Ishikawa (cell line): ENCODE measurements at regions not wholly inside any gene's neighbourhood (a gene's known extent, or its start where the extent isn't known, plus 50 kb on each side); places are given as distances from the start of the nearest gene placed in this dataset.

Source experiments
- CEBPB ChIP-seq: IDR thresholded peaks from 2 replicates; pipeline ENCODE4 v1.6.1; 2012
- CREB1 ChIP-seq: IDR thresholded peaks from 2 replicates; pipeline ENCODE4 v1.6.1; 2012; ENCODE audit warnings: low read depth
- EGR1 ChIP-seq: IDR thresholded peaks from 2 replicates; pipeline ENCODE4 v1.6.1; 2012
- EP300 ChIP-seq: IDR thresholded peaks from 2 replicates; pipeline ENCODE4 v1.6.1; 2012; ENCODE audit warnings: borderline replicate concordance
- FOXM1 ChIP-seq: IDR thresholded peaks from 2 replicates; pipeline ENCODE4 v1.6.1; 2012; ENCODE audit warnings: low read depth, borderline replicate concordance
- NFIC ChIP-seq: IDR thresholded peaks from 2 replicates; pipeline ENCODE4 v1.6.1; 2012
- RAD21 ChIP-seq: IDR thresholded peaks from 2 replicates; pipeline ENCODE4 v1.6.1; 2012; ENCODE audit warnings: low read depth
- TAF1 ChIP-seq: IDR thresholded peaks from 2 replicates; pipeline ENCODE4 v1.6.1; 2012; ENCODE audit warnings: low read depth, mild to moderate bottlenecking
- TCF12 ChIP-seq: IDR thresholded peaks from 2 replicates; pipeline ENCODE4 v1.6.1; 2012; ENCODE audit warnings: low read depth
- TEAD4 ChIP-seq: IDR thresholded peaks from 2 replicates; pipeline ENCODE4 v1.6.1; 2012
- YY1 ChIP-seq: IDR thresholded peaks from 2 replicates; pipeline ENCODE4 v1.6.1; 2012; ENCODE audit warnings: low read depth
- ZBTB7A ChIP-seq: IDR thresholded peaks from 2 replicates; pipeline ENCODE4 v1.6.1; 2012; ENCODE audit warnings: low read depth
- TF ChIP-seq, protein P1 (sequence below): IDR thresholded peaks from 2 replicates; pipeline ENCODE4 v1.6.1; 2012
- TF ChIP-seq, protein P2 (sequence below): IDR thresholded peaks from 2 replicates; pipeline ENCODE4 v1.6.1; 2012
- TF ChIP-seq, protein P3 (sequence below): IDR thresholded peaks from 2 replicates; pipeline ENCODE4 v1.6.1; 2012; ENCODE audit warnings: low read depth, mild to moderate bottlenecking

DNA sequence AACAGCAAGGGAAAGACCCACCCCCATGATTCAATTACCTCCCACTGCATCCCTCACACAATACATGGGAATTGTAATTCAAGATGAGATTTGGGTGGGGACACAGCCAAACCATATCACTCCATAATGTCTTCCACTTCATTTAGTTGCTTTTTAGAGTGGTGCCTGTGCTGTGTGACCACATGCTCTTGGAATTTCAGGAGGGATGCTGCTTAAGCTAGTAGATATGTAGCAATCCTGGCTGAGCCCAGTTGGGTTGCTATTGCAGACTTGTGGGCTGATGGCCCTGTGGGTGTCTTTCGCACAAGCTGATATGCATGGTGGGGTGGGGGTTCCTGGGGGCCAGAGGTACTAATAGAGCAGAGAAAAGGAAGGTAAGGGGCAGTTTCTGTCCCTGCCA lies 160.4 kb upstream of the SYT6 start:
- no peak for TF ChIP-seq NFIC
- no peak for TF ChIP-seq YY1
- no peak for TF ChIP-seq RAD21
- TF ChIP-seq TCF12 = no peak
- TF ChIP-seq FOXM1 = no peak
- TF ChIP-seq EP300 = no peak
- TF ChIP-seq, protein P1, sequence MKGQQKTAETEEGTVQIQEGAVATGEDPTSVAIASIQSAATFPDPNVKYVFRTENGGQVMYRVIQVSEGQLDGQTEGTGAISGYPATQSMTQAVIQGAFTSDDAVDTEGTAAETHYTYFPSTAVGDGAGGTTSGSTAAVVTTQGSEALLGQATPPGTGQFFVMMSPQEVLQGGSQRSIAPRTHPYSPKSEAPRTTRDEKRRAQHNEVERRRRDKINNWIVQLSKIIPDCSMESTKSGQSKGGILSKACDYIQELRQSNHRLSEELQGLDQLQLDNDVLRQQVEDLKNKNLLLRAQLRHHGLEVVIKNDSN = no peak
- no peak for TF ChIP-seq CEBPB
- TF ChIP-seq, protein P2, sequence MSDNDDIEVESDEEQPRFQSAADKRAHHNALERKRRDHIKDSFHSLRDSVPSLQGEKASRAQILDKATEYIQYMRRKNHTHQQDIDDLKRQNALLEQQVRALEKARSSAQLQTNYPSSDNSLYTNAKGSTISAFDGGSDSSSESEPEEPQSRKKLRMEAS = no peak
- TF ChIP-seq CREB1 = no peak
- TF ChIP-seq TEAD4 = no peak
- no peak for TF ChIP-seq TAF1

DNA sequence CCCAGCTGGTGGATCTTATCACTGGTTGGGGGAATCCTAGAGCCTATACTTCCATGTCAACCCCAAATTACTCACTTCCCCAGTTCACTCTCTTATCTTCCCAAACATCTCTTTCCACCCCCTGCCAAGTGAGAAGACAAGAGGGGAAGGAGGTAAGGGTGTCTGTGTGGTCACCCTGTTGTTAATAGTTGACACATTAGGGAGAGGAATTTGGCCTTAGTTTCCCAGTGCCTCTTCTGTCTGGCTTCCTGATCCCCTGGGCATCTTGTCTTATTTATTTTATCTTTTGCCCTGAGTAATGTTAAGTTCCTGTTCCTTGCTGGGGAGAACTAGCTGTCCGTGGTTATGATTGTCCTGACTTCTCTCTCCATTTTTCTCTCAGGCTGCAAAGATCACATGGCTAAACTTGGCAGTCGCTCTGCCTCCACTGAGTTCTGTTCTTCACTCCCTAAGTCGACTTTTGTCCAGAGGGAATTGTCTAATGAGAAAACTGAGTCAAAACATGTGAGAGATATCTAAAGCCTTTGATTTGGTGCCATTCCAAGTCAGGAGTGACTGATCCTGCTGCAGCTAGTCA lies 157.1 kb upstream of the SYT6 start:
- TF ChIP-seq NFIC = no peak

DNA sequence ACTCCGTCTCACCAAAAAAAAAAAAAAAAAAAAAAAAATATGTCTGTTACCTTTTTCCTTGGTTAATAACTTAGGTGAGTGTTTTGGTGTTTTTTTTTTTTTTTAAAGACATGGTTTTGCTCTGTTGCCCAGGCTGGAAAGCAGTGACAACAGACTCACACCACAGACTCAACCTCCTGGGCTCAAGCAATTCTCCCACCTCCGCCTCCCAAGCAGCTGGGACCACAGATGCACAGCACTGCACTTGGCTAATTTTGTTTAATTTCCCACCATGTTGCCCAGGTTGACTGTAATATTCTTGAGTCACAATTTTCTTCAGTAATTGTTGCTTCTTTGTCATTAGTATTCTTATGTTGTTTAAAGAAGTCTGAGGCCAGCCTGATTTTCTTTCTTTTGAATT lies 149.2 kb upstream of the SYT6 start:
- TF ChIP-seq, protein P3, sequence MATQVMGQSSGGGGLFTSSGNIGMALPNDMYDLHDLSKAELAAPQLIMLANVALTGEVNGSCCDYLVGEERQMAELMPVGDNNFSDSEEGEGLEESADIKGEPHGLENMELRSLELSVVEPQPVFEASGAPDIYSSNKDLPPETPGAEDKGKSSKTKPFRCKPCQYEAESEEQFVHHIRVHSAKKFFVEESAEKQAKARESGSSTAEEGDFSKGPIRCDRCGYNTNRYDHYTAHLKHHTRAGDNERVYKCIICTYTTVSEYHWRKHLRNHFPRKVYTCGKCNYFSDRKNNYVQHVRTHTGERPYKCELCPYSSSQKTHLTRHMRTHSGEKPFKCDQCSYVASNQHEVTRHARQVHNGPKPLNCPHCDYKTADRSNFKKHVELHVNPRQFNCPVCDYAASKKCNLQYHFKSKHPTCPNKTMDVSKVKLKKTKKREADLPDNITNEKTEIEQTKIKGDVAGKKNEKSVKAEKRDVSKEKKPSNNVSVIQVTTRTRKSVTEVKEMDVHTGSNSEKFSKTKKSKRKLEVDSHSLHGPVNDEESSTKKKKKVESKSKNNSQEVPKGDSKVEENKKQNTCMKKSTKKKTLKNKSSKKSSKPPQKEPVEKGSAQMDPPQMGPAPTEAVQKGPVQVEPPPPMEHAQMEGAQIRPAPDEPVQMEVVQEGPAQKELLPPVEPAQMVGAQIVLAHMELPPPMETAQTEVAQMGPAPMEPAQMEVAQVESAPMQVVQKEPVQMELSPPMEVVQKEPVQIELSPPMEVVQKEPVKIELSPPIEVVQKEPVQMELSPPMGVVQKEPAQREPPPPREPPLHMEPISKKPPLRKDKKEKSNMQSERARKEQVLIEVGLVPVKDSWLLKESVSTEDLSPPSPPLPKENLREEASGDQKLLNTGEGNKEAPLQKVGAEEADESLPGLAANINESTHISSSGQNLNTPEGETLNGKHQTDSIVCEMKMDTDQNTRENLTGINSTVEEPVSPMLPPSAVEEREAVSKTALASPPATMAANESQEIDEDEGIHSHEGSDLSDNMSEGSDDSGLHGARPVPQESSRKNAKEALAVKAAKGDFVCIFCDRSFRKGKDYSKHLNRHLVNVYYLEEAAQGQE = no peak
- TF ChIP-seq TAF1 = no peak
- no peak for TF ChIP-seq RAD21

- TF ChIP-seq CREB1 = no peak
Observed at GRCh38 chr1:114299331-114299975, 145.8 kb upstream of the SYT6 start.

- TF ChIP-seq TCF12 = no peak
- no peak for TF ChIP-seq NFIC
- TF ChIP-seq ZBTB7A = no peak
- TF ChIP-seq, protein P1 = no peak
- no peak for TF ChIP-seq CREB1
- no peak for TF ChIP-seq EP300
- TF ChIP-seq FOXM1 = no peak
- TF ChIP-seq, protein P3 = no peak
- no peak for TF ChIP-seq EGR1
- no peak for TF ChIP-seq RAD21
- no peak for TF ChIP-seq YY1
- no peak for TF ChIP-seq TEAD4
Observed at GRCh38 chr1:114298008-114298407, 144.3 kb upstream of the SYT6 start.

GRCh38 chr1:114296413-114296812 lies 142.7 kb upstream of the SYT6 start:
- no peak for TF ChIP-seq NFIC
- no peak for TF ChIP-seq CREB1
- no peak for TF ChIP-seq TAF1
- TF ChIP-seq, protein P2 = no peak
- no peak for TF ChIP-seq RAD21
- TF ChIP-seq EP300 = no peak

DNA sequence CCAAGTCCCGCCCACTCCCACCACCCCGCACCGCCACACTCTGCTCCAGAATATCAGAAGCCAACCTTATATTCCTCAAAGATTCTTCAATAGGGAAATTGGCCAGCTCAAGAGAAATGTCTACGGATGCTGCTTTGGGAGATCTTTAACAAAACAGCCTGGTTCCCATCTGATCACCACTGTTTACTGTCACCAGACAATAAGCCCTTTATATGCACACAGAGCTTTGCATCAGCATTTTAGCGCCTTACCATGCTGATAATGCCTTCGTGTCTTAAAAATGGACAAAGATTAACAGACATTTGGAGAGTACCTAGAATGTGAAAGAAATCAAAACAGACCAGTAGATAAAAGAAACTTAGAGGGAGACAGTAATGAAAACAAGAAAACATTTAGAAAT lies 141.7 kb upstream of the SYT6 start:
- TF ChIP-seq TCF12 = no peak
- TF ChIP-seq NFIC = no peak
- TF ChIP-seq CEBPB = no peak
- TF ChIP-seq, protein P1 = no peak
- no peak for TF ChIP-seq TEAD4
- no peak for TF ChIP-seq RAD21
- no peak for TF ChIP-seq TAF1
- TF ChIP-seq CREB1 = no peak
- no peak for TF ChIP-seq EGR1
- TF ChIP-seq, protein P3 = no peak
- no peak for TF ChIP-seq FOXM1
- TF ChIP-seq, protein P2 = no peak
- no peak for TF ChIP-seq ZBTB7A
- no peak for TF ChIP-seq EP300
- TF ChIP-seq YY1 = no peak
